ENCODE measurements at regions not wholly inside any gene's neighbourhood (a gene's known extent, or its start where the extent isn't known, plus 50 kb on each side); places are given as distances from the start of the nearest gene placed in this dataset.

DNA sequence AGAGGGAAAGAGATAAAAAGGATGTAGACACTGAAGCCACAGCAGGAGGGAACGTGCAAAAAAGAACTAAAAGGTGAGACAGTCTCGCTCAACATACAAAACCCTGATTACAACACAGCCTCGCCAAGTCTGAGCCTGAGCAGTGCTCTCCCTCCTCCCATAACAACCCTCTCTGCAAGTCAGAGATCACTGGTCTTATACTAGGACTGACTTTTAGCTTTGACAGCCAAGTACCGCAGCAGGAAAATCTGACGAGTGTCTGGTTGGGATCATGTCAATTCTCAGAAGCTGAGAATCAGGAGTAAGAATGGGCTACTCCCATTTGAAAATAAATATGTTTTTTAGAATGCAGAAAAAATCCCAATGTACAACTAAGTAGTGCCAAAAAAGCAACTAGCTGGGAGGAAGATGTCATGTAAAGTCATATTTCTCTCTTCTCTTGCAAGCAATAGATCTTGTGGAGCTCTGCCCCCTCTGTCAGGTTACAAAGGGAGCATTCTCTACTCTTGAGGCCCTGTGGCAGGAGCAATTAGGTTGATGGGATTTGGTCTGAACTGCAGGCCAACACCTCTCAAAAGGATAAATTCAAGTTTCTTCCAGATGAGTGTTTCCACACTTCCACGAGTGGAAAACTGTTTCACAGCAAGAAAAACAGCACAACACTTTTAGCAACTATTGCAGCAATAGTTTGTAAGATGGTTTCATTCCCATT, 118.9 kb upstream of the COL21A1 start:
- TF ChIP-seq POLR2AphosphoS5 (IDR thresholded peaks at IDR 0.05; ENCODE audit: low read depth, low read length) (no peak), PAX5 (IDR thresholded peaks at IDR 0.05; ENCODE audit: insufficient read depth, low read length, severe bottlenecking) (no peak), TAF1 (IDR thresholded peaks at IDR 0.05; ENCODE audit: low read depth, low read length) (no peak), POU2F2 (IDR thresholded peaks at IDR 0.05; ENCODE audit: low read depth, low read length) (no peak), SPI1 (IDR thresholded peaks at IDR 0.05; ENCODE audit: low read depth, low read length) (no peak), POLR2A (IDR thresholded peaks at IDR 0.05; ENCODE audit: low read depth, low read length) (no peak)
- DNase-seq (ENCODE audit: insufficient read length, low spot score) (no peak), FAIRE-seq (no peak)

DNA sequence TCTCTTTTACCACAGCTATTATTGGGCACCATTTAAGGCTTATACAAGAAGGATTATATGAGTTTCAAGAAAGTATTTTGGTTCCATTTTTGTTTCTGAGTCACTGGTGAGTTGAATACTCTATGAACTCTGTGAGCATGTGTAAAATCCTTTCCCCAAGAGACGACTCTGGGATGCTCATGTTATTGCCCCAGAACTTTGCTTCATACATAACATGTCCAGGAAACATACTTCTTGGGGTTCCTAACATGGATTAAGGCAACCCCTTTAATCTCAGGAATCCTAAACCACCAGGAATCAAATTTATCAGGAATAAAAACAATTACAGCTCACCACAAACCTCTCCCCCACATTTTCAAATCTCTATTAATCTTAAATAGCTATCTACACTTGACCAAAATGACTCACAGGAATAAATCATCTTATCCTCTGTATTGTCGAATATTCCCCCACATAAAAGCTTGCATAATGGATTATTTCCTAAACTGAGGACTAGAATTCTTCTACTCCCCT, 117.5 kb upstream of the COL21A1 start:
- no peak for DNase-seq (ENCODE audit: insufficient read length, low spot score)
- no peak for FAIRE-seq
- TF ChIP-seq TAF1 (IDR thresholded peaks at IDR 0.05; ENCODE audit: low read depth, low read length), result no peak

DNA sequence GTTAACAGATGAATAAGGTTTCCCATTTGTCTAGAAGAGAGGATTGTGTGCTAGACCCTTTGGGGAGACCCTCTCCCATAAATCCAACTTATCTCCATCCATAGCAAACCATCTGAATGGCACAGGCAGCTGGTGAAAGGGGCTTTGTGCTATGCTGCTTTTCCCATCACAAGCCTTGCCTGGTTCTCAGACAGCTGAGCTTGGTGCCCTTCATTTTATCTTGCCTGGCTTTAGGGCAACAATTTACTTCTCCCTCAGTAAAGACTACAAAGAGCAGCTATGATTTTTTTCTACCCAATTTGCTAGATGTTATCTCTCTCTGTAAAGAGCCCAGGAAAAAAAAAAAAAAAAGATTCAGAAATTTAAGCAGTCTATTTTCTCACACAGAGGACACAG, 117.0 kb upstream of the COL21A1 start:
- FAIRE-seq (no peak), DNase-seq (ENCODE audit: insufficient read length, low spot score) (no peak)
- TF ChIP-seq POU2F2 (IDR thresholded peaks at IDR 0.05; ENCODE audit: low read depth, low read length) (no peak), POLR2AphosphoS5 (IDR thresholded peaks at IDR 0.05; ENCODE audit: low read depth, low read length) (no peak)

DNA sequence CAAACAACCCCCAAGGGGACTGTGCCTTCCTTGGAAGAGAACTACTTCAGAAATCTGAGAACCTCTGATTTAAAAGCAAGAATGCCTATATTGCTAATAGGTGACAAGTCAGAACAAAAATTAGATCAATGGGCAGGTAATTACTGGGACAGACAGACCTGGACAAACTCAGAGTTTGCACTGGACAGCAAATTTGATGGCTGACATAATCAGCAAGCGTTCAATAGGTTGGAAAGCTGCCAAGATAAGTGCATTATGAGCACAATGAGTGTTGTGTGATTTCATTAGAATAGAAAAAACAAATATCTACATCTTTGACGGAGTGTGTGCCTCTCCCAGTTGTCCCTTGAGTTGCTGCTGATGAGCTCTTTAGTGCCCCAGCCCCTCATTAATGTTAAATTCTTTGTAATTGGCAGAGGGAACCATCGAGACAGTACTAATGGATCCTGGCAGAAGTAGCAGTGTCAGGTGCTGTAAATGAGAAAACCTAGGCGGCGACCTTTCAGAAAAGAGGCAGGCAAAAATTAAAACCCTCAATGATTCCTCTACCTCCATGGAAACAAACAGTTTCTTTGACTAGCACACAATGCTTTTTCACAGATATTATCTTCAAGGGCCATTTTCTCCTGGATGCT, 116.5 kb upstream of the COL21A1 start:
- no peak for FAIRE-seq
- no peak for DNase-seq (ENCODE audit: insufficient read length, low spot score)
- no peak for TF ChIP-seq SPI1 (IDR thresholded peaks at IDR 0.05; ENCODE audit: low read depth, low read length)
- TF ChIP-seq POLR2A (IDR thresholded peaks at IDR 0.05; ENCODE audit: low read depth, low read length), result no peak
- no peak for TF ChIP-seq POU2F2 (IDR thresholded peaks at IDR 0.05; ENCODE audit: low read depth, low read length)
- no peak for TF ChIP-seq PAX5 (IDR thresholded peaks at IDR 0.05; ENCODE audit: insufficient read depth, low read length, severe bottlenecking)
- no peak for TF ChIP-seq TAF1 (IDR thresholded peaks at IDR 0.05; ENCODE audit: low read depth, low read length)
- no peak for TF ChIP-seq POLR2AphosphoS5 (IDR thresholded peaks at IDR 0.05; ENCODE audit: low read depth, low read length)

DNA sequence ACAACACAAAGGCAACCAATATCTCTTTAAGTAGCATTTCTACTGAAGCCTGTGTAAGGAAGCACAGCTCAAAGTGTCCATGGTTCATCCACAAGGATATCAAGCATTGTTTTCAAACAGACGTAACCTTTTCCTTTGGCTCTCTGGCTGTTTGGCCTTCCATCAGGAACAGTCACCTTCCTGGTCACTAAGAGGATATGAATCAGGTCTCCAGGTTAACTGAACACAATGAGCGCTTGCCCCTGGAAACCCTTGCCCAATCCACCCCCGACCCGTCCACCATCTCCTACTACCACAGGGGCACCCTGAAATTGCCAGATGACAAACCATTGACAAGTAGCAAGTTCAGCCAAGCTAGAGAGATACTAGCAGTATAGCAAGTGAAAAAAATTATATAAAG, 114.4 kb upstream of the COL21A1 start:
- TF ChIP-seq TAF1 (IDR thresholded peaks at IDR 0.05; ENCODE audit: low read depth, low read length) (no peak), POLR2AphosphoS5 (IDR thresholded peaks at IDR 0.05; ENCODE audit: low read depth, low read length) (no peak), SPI1 (IDR thresholded peaks at IDR 0.05; ENCODE audit: low read depth, low read length) (no peak), PAX5 (IDR thresholded peaks at IDR 0.05; ENCODE audit: insufficient read depth, low read length, severe bottlenecking) (no peak), POU2F2 (IDR thresholded peaks at IDR 0.05; ENCODE audit: low read depth, low read length) (no peak), POLR2A (IDR thresholded peaks at IDR 0.05; ENCODE audit: low read depth, low read length) (no peak)
- DNase-seq (ENCODE audit: insufficient read length, low spot score) (no peak), FAIRE-seq (no peak)

DNA sequence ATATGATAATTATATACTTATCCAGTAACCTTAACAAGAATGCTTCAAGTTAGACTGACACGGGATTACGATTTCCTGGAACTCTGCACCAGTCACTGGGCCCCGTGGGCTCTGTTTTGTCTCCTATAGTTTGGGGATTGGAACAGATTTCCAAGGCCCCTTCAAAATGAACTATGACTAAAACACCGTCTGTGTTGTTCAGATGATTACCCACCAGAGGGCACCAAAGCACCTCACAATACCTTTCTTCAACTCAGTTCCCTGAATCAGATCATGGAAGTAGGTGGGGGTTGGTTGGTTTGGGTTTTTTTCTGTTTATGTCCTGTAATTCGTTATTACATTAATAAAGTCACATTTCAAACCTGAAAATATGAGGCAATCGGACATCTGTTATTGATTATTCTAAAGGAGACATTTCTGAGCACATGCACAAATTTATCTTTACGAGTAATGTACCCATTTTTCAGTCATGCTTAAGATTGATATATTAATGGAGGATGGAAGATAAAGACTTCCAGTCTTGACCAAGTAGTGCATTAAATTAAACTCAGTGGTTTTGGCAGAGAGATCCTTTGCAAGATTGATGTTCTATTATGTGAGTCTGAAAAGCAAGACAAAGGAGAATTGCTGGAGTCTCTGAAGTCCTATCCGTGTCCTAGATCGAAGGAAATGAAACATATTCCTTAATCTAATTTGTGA, 112.0 kb upstream of the COL21A1 start:
- DNase-seq (ENCODE audit: insufficient read length, low spot score), result peak; percentile 12
- FAIRE-seq, result peak; percentile 93
- TF ChIP-seq POLR2AphosphoS5 (IDR thresholded peaks at IDR 0.05; ENCODE audit: low read depth, low read length), result no peak
- no peak for TF ChIP-seq POLR2A (IDR thresholded peaks at IDR 0.05; ENCODE audit: low read depth, low read length)
- TF ChIP-seq SPI1 (IDR thresholded peaks at IDR 0.05; ENCODE audit: low read depth, low read length), result no peak
- TF ChIP-seq POU2F2 (IDR thresholded peaks at IDR 0.05; ENCODE audit: low read depth, low read length), result no peak
- TF ChIP-seq PAX5 (IDR thresholded peaks at IDR 0.05; ENCODE audit: insufficient read depth, low read length, severe bottlenecking), result no peak
- TF ChIP-seq TAF1 (IDR thresholded peaks at IDR 0.05; ENCODE audit: low read depth, low read length), result no peak

DNA sequence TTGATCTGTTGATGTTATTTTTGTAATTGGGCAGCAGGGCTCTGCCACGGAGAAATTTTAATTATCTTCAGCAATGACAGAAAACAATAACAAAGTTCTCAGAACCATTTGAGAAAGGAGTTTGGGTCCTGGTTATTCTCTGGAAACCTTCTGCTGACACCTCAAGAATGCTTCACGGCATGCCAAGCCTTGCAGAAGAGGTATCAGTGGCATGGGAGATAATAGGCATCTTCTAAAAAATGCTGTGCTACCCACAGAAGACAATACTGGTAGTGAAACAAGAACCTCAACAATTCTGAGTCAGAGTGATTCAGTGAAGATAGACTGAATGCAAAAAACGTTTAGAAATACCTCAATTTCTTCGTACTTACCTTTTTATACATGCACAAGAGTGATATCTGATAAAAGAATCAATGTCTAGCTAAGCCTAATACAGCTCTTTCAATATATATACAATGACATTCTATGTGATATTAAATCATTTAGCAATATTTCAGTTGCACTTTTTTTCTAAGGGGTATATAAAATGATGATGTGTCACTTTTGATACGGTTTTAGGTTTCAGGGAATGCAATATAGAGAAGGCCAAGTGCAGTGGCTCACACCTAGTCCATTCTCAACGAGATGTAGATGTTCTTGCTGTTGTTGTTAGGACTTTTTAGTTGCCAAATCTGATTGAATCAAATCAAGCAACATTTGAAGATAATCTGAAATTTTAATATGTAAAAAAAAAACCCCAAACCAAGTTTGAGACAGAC, 110.4 kb upstream of the COL21A1 start:
- no peak for DNase-seq (ENCODE audit: insufficient read length, low spot score)
- peak; percentile 16 for FAIRE-seq
- TF ChIP-seq POU2F2 (IDR thresholded peaks at IDR 0.05; ENCODE audit: low read depth, low read length) (no peak), PAX5 (IDR thresholded peaks at IDR 0.05; ENCODE audit: insufficient read depth, low read length, severe bottlenecking) (no peak), POLR2A (IDR thresholded peaks at IDR 0.05; ENCODE audit: low read depth, low read length) (no peak), TAF1 (IDR thresholded peaks at IDR 0.05; ENCODE audit: low read depth, low read length) (no peak), POLR2AphosphoS5 (IDR thresholded peaks at IDR 0.05; ENCODE audit: low read depth, low read length) (no peak), SPI1 (IDR thresholded peaks at IDR 0.05; ENCODE audit: low read depth, low read length) (no peak)

DNA sequence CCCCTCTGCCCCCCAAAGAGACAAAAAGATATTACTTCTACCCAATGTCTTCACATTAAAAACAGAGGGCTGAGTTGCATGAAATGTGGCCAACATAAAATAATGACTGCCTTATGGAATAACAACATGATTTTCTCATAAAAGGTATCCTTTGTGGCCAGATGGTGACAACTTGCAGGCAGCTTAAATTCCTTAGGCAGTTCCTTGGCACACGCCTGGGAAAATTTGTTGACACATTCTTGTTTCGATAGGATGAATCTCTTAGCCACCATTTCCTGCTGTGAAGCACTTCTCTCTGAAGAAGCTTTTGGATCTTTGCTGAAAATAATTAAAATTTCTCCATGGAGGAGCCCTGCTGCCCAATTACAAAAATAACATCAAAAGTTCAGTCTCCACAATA, 109.0 kb upstream of the COL21A1 start:
- FAIRE-seq (no peak), DNase-seq (ENCODE audit: insufficient read length, low spot score) (no peak)
- no peak for TF ChIP-seq POU2F2 (IDR thresholded peaks at IDR 0.05; ENCODE audit: low read depth, low read length)
- TF ChIP-seq TAF1 (IDR thresholded peaks at IDR 0.05; ENCODE audit: low read depth, low read length), result no peak
- TF ChIP-seq POLR2AphosphoS5 (IDR thresholded peaks at IDR 0.05; ENCODE audit: low read depth, low read length), result no peak
- TF ChIP-seq POLR2A (IDR thresholded peaks at IDR 0.05; ENCODE audit: low read depth, low read length), result no peak
- TF ChIP-seq PAX5 (IDR thresholded peaks at IDR 0.05; ENCODE audit: insufficient read depth, low read length, severe bottlenecking), result no peak
- no peak for TF ChIP-seq SPI1 (IDR thresholded peaks at IDR 0.05; ENCODE audit: low read depth, low read length)

DNA sequence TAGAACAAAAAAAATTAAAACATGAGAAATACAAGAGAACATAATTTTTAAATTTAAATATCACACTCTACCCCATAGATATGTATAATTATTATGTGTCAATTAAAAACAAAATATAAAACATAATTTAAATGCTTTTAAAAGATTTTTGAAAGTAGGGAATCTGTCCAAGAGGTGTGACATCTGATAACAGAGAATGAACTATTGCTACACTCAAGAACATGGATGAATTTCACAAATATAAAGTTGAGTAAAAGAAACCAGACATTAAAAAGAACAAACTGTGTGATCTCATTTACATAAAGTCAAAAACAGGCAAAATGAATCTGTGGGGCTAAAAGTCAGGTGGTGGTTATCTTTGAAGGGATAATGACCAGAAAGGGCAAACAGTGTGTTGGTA, 106.5 kb upstream of the COL21A1 start:
- no peak for TF ChIP-seq POU2F2 (IDR thresholded peaks at IDR 0.05; ENCODE audit: low read depth, low read length)
- TF ChIP-seq POLR2AphosphoS5 (IDR thresholded peaks at IDR 0.05; ENCODE audit: low read depth, low read length), result no peak
- TF ChIP-seq PAX5 (IDR thresholded peaks at IDR 0.05; ENCODE audit: insufficient read depth, low read length, severe bottlenecking), result no peak
- TF ChIP-seq SPI1 (IDR thresholded peaks at IDR 0.05; ENCODE audit: low read depth, low read length), result no peak
- no peak for TF ChIP-seq TAF1 (IDR thresholded peaks at IDR 0.05; ENCODE audit: low read depth, low read length)
- no peak for TF ChIP-seq POLR2A (IDR thresholded peaks at IDR 0.05; ENCODE audit: low read depth, low read length)
- DNase-seq (ENCODE audit: insufficient read length, low spot score) (no peak), FAIRE-seq (no peak)

Measured in GM12891 (cell line).